HG03280 (cell line): ENCODE measurements at regions not wholly inside any gene's neighbourhood (a gene's known extent, or its start where the extent isn't known, plus 50 kb on each side); places are given as distances from the start of the nearest gene placed in this dataset.
"Not testable (repeated sequence)": the region's sequence is repeated elsewhere in the genome, so short reads cannot be mapped to it uniquely, and the experiment has no call there.

ENCODE experiments used
- ATAC-seq: cut with Tn5 transposase; IDR thresholded peaks from one replicate; pipeline ENCODE4 v1.9.1; 2021; ENCODE audit warnings: mild to moderate bottlenecking, moderate library complexity; ENCODE audit not compliant: unreplicated experiment

GRCh38 chr3:80994767-80995166 is 766.7 kb downstream of the GBE1 start:
- no peak for ATAC-seq

GRCh38 chr3:80994085-80994665 is 767.3 kb downstream of the GBE1 start:
- no peak for ATAC-seq

- no peak for ATAC-seq
These were observed 768.1 kb downstream of the GBE1 start for GRCh38 chr3:80993241-80993945.

GRCh38 chr3:80983753-80984152 is 777.7 kb downstream of the GBE1 start:
- ATAC-seq, result no peak

- no peak for ATAC-seq
These were observed 783.1 kb downstream of the GBE1 start for GRCh38 chr3:80978216-80978969.

- ATAC-seq, result no peak
These were observed 791.2 kb downstream of the GBE1 start for GRCh38 chr3:80970292-80970691.

- no peak for ATAC-seq
These were observed 831.9 kb downstream of the GBE1 start for GRCh38 chr3:80929576-80929975.

GRCh38 chr3:80914854-80915253 is 846.6 kb downstream of the GBE1 start:
- ATAC-seq, result no peak

- ATAC-seq, result no peak
These were observed 863.2 kb downstream of the GBE1 start for GRCh38 chr3:80898211-80898610.

- not testable (repeated sequence) for ATAC-seq
These were observed 864.4 kb downstream of the GBE1 start for GRCh38 chr3:80897005-80897404.

- ATAC-seq, result no peak
These were observed 870.9 kb downstream of the GBE1 start for GRCh38 chr3:80890571-80890970.

GRCh38 chr3:80889535-80889934 is 871.9 kb downstream of the GBE1 start:
- no peak for ATAC-seq

GRCh38 chr3:80870476-80871041 is 890.9 kb downstream of the GBE1 start:
- ATAC-seq, result no peak

GRCh38 chr3:80855482-80855881 is 906.0 kb downstream of the GBE1 start:
- no peak for ATAC-seq

- ATAC-seq, result no peak
These were observed 925.0 kb downstream of the GBE1 start for GRCh38 chr3:80836395-80836794.

- ATAC-seq, result no peak
These were observed 953.9 kb downstream of the GBE1 start for GRCh38 chr3:80807577-80807976.

- ATAC-seq, result no peak
These were observed 954.8 kb downstream of the GBE1 start for GRCh38 chr3:80806673-80807072.

- no peak for ATAC-seq
These were observed 972.5 kb downstream of the GBE1 start for GRCh38 chr3:80788914-80789313.

- no peak for ATAC-seq
These were observed 975.6 kb downstream of the GBE1 start for GRCh38 chr3:80785875-80786274.

GRCh38 chr3:80785475-80785874 is 976.0 kb downstream of the GBE1 start:
- no peak for ATAC-seq

- ATAC-seq, result no peak
These were observed 990.4 kb downstream of the GBE1 start for GRCh38 chr3:80771085-80771484.
